ENCODE measurements at regions not wholly inside any gene's neighbourhood (a gene's known extent, or its start where the extent isn't known, plus 50 kb on each side); places are given as distances from the start of the nearest gene placed in this dataset.

DNA sequence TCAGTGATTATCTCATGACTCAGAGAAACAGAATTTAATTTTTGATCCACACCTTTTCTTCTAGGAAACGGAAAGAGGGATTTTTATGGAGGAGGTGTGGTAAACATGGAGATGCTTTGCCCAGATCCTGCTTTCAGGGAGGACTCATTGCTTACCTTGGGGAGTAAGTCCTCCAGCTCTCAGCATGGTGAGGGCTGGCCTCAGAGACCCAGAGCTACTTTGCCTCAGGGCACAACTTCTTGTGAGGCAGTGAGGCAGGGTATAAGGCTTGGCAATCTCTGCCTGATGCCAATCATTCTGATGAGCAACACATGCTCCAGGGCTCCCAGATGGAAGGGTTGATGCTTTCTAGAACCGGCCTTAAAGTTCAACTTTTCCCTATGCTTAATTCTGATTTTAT, 189.9 kb upstream of the DCC start:
- TF ChIP-seq POLR2A (IDR thresholded peaks at IDR 0.05; ENCODE audit: low read length), result no peak
- TF ChIP-seq GATA1 (IDR thresholded peaks at IDR 0.05; ENCODE audit: low read depth, low read length), result no peak
